ENCODE measurements at regions not wholly inside any gene's neighbourhood (a gene's known extent, or its start where the extent isn't known, plus 50 kb on each side); places are given as distances from the start of the nearest gene placed in this dataset.

DNA sequence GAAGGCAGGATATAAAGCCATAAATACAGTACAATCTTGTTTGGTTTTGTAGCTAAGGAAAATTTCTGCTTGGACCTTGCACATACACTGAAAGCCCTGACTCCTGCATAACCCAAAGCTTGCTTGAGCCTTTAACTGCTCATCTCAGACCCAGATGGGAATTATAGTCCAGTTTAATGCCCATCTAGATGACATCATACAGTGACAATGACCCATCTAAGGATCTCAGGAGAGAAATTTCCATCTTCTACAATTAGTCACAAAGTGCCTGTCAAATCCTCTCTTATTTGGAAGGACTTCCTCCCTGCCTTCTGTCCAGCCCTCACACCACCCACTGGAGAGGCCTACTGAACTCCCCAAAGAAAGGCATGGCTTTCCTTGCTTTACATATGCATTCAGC is 69.3 kb downstream of the BTBD3 start:
- TF ChIP-seq JUN (IDR thresholded peaks at IDR 0.05; ENCODE audit: borderline replicate concordance, insufficient read depth, insufficient read length, low read depth) = no peak
- TF ChIP-seq, protein P1, sequence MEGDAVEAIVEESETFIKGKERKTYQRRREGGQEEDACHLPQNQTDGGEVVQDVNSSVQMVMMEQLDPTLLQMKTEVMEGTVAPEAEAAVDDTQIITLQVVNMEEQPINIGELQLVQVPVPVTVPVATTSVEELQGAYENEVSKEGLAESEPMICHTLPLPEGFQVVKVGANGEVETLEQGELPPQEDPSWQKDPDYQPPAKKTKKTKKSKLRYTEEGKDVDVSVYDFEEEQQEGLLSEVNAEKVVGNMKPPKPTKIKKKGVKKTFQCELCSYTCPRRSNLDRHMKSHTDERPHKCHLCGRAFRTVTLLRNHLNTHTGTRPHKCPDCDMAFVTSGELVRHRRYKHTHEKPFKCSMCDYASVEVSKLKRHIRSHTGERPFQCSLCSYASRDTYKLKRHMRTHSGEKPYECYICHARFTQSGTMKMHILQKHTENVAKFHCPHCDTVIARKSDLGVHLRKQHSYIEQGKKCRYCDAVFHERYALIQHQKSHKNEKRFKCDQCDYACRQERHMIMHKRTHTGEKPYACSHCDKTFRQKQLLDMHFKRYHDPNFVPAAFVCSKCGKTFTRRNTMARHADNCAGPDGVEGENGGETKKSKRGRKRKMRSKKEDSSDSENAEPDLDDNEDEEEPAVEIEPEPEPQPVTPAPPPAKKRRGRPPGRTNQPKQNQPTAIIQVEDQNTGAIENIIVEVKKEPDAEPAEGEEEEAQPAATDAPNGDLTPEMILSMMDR (IDR thresholded peaks at IDR 0.05; ENCODE audit: extremely low read depth in 1 of 2, insufficient read depth in 1 of 2, low read depth in 1 of 2, low read length in 2 of 2) = no peak
- TF ChIP-seq POLR2A (IDR thresholded peaks at IDR 0.05; ENCODE audit: low read depth, low read length) = no peak
- TF ChIP-seq POLR2AphosphoS5 (IDR thresholded peaks at IDR 0.05; ENCODE audit: insufficient read depth, low read depth, low read length) = no peak
- no peak for TF ChIP-seq GATA2 (IDR thresholded peaks at IDR 0.05; ENCODE audit: insufficient read depth, insufficient read length, low read depth, low read length)
- no peak for TF ChIP-seq FOS (IDR thresholded peaks at IDR 0.05; ENCODE audit: borderline replicate concordance, insufficient read depth, low read length)
- TF ChIP-seq EZH2 (IDR thresholded peaks at IDR 0.05; ENCODE audit: borderline replicate concordance, low read depth, low read length, severe bottlenecking) = no peak
